BJ (cell line): ENCODE measurements at regions not wholly inside any gene's neighbourhood (a gene's known extent, or its start where the extent isn't known, plus 50 kb on each side); places are given as distances from the start of the nearest gene placed in this dataset.

Experiments
- CTCF ChIA-PET: fragments of 350-600 bp; formaldehyde crosslinking; extraction: SDS; loops from one replicate; lab custom pipeline; 2021; ENCODE audit warnings: antibody characterized with exemption, inconsistent platforms; lab: Yijun Ruan, JAX
- POLR2A ChIA-PET: fragments of 300-600 bp; sonication (Branson Sonifier 250); formaldehyde crosslinking; extraction: SDS; loops from one replicate; lab custom pipeline; 2021; ENCODE audit warnings: antibody characterized with exemption; lab: Charles Lee
- DNase-seq: peaks from one replicate; pipeline ENCODE4 v3.0.0-alpha.2; 2011; ENCODE audit warnings: low read depth
- H3K27me3 ChIP-seq: 2 replicates; pipeline ENCODE4 v1.6.0; 2011; ENCODE audit warnings: low read length; ENCODE audit not compliant: control insufficient read depth, insufficient read depth
- H3K36me3 ChIP-seq: 2 replicates; pipeline ENCODE4 v1.5.1; 2011; ENCODE audit warnings: low read length; ENCODE audit not compliant: control insufficient read depth, insufficient read depth
- H3K4me3 ChIP-seq: 2 replicates; pipeline ENCODE4 v1.5.1; 2011; ENCODE audit warnings: low read depth, mild to moderate bottlenecking, control low read depth, low read length
- TF ChIP-seq, protein P1 (sequence below): IDR thresholded peaks from 2 replicates; pipeline ENCODE4 v1.5.1; 2011; ENCODE audit warnings: low read depth, mild to moderate bottlenecking, control low read depth, inconsistent platforms, low read length, moderate library complexity; ENCODE audit not compliant: insufficient read depth

DNA sequence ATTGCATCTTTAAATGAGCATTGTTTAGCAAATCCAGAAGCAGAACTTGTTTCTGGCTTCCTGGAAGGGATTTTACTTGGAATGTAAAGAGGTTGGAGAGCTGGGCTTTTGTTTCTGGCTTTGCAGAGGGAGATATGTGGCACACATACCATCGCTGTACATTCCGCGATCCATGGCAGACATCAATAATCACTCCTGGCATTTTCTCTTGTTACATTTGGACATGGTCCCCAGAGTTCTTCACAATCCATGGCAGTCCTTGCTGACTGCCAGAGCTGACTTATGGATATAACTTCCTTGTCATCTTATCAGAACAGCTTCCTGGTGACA lies 445.6 kb upstream of the SPRED2 start:
- no peak for DNase-seq
- no peaks in the 10 kb centered on the region for H3K27me3 ChIP-seq
- POLR2A ChIA-PET = no interaction called here
- no peaks in the 10 kb centered on the region for H3K36me3 ChIP-seq
- CTCF ChIA-PET = no interaction called here
- no peak overlapping the region for H3K4me3 ChIP-seq
- TF ChIP-seq, protein P1, sequence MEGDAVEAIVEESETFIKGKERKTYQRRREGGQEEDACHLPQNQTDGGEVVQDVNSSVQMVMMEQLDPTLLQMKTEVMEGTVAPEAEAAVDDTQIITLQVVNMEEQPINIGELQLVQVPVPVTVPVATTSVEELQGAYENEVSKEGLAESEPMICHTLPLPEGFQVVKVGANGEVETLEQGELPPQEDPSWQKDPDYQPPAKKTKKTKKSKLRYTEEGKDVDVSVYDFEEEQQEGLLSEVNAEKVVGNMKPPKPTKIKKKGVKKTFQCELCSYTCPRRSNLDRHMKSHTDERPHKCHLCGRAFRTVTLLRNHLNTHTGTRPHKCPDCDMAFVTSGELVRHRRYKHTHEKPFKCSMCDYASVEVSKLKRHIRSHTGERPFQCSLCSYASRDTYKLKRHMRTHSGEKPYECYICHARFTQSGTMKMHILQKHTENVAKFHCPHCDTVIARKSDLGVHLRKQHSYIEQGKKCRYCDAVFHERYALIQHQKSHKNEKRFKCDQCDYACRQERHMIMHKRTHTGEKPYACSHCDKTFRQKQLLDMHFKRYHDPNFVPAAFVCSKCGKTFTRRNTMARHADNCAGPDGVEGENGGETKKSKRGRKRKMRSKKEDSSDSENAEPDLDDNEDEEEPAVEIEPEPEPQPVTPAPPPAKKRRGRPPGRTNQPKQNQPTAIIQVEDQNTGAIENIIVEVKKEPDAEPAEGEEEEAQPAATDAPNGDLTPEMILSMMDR = no peak

DNA sequence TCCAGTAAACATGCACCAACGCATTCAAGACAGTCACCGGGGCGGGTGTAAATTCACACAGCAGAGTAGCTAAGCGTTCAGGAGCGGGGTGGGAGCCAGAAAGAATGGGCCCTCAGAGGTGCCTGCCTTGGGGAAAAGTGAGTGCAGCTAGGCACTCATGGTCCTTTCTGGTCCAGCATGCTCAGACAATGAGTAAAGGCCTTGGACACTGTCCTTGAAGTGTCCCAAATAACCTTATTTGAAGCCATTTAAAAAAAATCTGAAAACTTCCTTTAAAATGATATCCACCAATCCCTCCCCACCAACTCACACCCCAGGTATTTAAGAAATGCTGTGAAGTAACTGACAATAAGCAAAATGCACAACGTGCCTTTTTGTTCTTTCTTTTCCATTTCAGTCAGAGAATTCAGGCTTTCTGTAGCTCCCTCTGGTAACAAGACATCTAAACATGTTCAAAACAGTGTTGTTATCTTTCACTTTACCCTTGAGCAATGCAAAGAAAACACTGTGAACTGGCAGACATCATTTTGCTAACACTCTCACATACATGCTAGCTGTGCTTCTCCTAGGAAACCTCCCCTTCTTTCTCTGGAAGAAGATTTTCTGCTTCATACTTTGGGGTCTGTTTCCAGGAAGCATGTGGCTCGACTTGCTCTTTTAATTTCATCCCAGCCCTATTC lies 445.1 kb upstream of the SPRED2 start:
- ChIA-PET POLR2A (no interaction called here), CTCF (no interaction called here)
- TF ChIP-seq, protein P1 = no peak
- H3K4me3 ChIP-seq = no peak overlapping the region
- DNase-seq = peak; percentile 48
- H3K36me3 ChIP-seq = no peaks in the 10 kb centered on the region
- no peaks in the 10 kb centered on the region for H3K27me3 ChIP-seq

DNA sequence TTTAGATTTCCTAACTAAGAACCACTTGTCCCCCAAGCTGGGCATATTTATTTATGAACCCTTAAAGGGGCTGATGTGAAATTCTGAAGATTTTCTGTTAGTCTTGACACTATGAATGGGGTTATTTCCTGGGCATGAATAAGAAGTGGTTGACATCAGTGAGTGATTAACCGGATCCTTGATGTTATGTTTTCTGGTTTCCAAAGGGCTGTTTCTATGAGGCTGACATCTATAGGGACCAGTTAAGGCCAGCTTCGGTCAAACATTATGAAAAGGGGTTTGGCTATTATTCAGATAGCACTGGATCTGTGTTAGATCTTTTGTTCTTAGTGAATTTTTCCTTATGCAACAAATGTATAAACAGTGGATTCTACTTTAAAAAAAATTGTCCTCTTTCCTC lies 443.7 kb upstream of the SPRED2 start:
- no peak overlapping the region for H3K4me3 ChIP-seq
- TF ChIP-seq, protein P1 = no peak
- ChIA-PET CTCF (no interaction called here), POLR2A (no interaction called here)
- H3K27me3 ChIP-seq = no peaks in the 10 kb centered on the region
- H3K36me3 ChIP-seq = no peaks in the 10 kb centered on the region
- DNase-seq = no peak

DNA sequence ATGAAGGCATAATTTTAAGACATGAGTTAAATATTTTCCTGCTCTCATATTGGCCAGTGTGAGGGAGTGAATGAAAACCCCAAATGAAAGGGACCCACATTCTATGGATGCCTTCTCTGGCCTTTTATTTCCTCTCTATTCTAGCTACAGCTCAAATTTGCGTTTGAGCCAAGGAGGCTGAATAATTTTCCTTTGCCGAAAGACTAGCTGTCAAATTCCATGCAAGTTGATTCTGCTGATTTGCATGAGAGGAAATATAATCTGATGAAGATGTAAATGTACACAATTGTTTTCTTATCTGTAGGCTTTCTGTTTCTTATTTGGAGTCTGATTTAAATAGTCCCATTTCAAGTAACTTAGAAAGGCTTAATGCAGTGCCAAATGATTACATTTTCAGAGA lies 438.4 kb upstream of the SPRED2 start:
- no peak for DNase-seq
- 0 out of 2 replicates have a peak, but pooled peaks cover 1% of the 10 kb centered on the region for H3K27me3 ChIP-seq
- no peak overlapping the region for H3K4me3 ChIP-seq
- H3K36me3 ChIP-seq = no peaks in the 10 kb centered on the region
- TF ChIP-seq, protein P1 = no peak
- ChIA-PET POLR2A (no interaction called here), CTCF (no interaction called here)

DNA sequence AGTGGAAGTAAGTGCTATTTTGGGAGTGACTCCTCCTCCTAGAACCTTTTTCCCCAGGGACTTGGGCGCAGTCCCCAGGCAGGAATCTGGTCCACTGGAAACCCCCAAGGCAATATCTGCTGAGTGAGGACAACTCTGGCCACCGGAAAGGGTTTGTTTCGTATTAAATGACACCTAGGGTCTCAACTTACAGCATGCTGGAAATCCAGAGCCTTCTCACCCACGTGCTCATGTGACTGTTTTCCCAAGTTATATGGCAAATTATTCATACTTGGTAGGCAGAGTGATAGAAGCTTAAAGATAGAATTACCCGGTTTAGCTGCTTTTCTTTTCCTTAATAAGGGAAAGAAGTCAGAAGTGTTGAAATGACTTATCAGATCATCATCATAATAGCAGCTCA lies 436.9 kb upstream of the SPRED2 start:
- no peaks in the 10 kb centered on the region for H3K36me3 ChIP-seq
- ChIA-PET POLR2A (interaction anchor here (0.5 kb wide), 1 partner anchor 15 kb away, joined by 4 read pairs; no protein-coding TSS in a partner anchor), CTCF (no interaction called here)
- H3K4me3 ChIP-seq = no peak overlapping the region
- TF ChIP-seq, protein P1 = no peak
- H3K27me3 ChIP-seq = 0 out of 2 replicates have a peak, but pooled peaks cover 1% of the 10 kb centered on the region
- no peak for DNase-seq
